CD4-positive, alpha-beta T cell (primary cell): ENCODE measurements at regions not wholly inside any gene's neighbourhood (a gene's known extent, or its start where the extent isn't known, plus 50 kb on each side); places are given as distances from the start of the nearest gene placed in this dataset.
"Not testable (repeated sequence)": the region's sequence is repeated elsewhere in the genome, so short reads cannot be mapped to it uniquely, and the experiment has no call there.

Experiments used
- ATAC-seq: fragments of 200-7000 bp; cut with Tn5 transposase; one replicate; pipeline ENCODE4 v1.10.0; 2022; ENCODE audit warnings: mild to moderate bottlenecking; ENCODE audit not compliant: poor library complexity
- CTCF ChIA-PET: fragments of 350-600 bp; sonication (Branson Sonifier 250); formaldehyde crosslinking; loops from one replicate; lab custom pipeline; 2021; ENCODE audit warnings: antibody characterized with exemption, inconsistent platforms; lab: Charles Lee
- POLR2A ChIA-PET: fragments of 350-600 bp; sonication (Branson Sonifier 250); formaldehyde crosslinking; loops from one replicate; lab custom pipeline; 2021; ENCODE audit warnings: antibody characterized with exemption, inconsistent platforms; lab: Charles Lee
- DNase-seq, 14 experiments: peaks; one replicate each; pipeline ENCODE4 v3.0.0-alpha.2; 2013 to 2020; ENCODE audit warnings: mixed read lengths in 2 of 14
- H3K27ac ChIP-seq, 2 donors: one replicate each; pipeline versions ENCODE4 v1.5.1 to v1.7.0; 2013; ENCODE audit warnings: low read length in 2 of 2, low read depth in 1 of 2, mild to moderate bottlenecking in 1 of 2
- H3K27me3 ChIP-seq, 2 experiments: 1 replicate in 1 of 2; 2 replicates in 1 of 2; pipeline versions ENCODE4 v1.6.1 to v1.7.0; 2013; ENCODE audit warnings: low read length in 2 of 2, control low read depth in 1 of 2, mild to moderate bottlenecking in 1 of 2, moderate library complexity in 1 of 2; ENCODE audit not compliant: insufficient read depth in 2 of 2, control insufficient read depth in 1 of 2
- H3K36me3 ChIP-seq: one replicate; pipeline ENCODE4 v1.6.1; 2013; ENCODE audit warnings: low read length, control low read depth; ENCODE audit not compliant: insufficient read depth
- H3K4me1 ChIP-seq: one replicate; pipeline ENCODE4 v1.6.1; 2013; ENCODE audit warnings: low read length, control low read depth; ENCODE audit not compliant: insufficient read depth
- H3K4me3 ChIP-seq: one replicate; pipeline ENCODE4 v1.5.1; 2013; ENCODE audit warnings: mild to moderate bottlenecking, low read length, moderate library complexity
- H3K9me3 ChIP-seq, 2 experiments: 1 replicate in 1 of 2; 2 replicates in 1 of 2; pipeline versions ENCODE4 v1.6.1 to v1.7.0; 2013; ENCODE audit warnings: low read length in 2 of 2, mild to moderate bottlenecking in 2 of 2, control low read depth in 1 of 2, moderate library complexity in 1 of 2; ENCODE audit not compliant: control insufficient read depth in 1 of 2, insufficient read depth in 1 of 2
- H3K27ac Mint-ChIP-seq: one replicate; pipeline ENCODE4 v1.8.0; 2020; ENCODE audit warnings: mixed read lengths
- H3K27me3 Mint-ChIP-seq: one replicate; pipeline ENCODE4 v1.8.0; 2021; ENCODE audit warnings: mixed read lengths
- H3K36me3 Mint-ChIP-seq: one replicate; pipeline ENCODE4 v1.8.0; 2021; ENCODE audit warnings: low read depth, mixed read lengths
- H3K4me1 Mint-ChIP-seq: one replicate; pipeline ENCODE4 v1.8.0; 2021; ENCODE audit warnings: low read depth, mixed read lengths
- H3K4me3 Mint-ChIP-seq: one replicate; pipeline ENCODE4 v1.8.0; 2020; ENCODE audit warnings: mild to moderate bottlenecking, mixed read lengths
- H3K9me3 Mint-ChIP-seq: one replicate; pipeline ENCODE4 v1.8.0; 2020; ENCODE audit warnings: mixed read lengths
- CTCF ChIP-seq: fragments of 200-600 bp; IDR thresholded peaks from one replicate; pipeline ENCODE4 v1.8.0; 2022; ENCODE audit warnings: antibody characterized with exemption, mild to moderate bottlenecking
- intact Hi-C, 2 experiments: fragments of 100-400 bp; cut with DNase I in 1 of 2; cut with micrococcal nuclease in 1 of 2; formaldehyde crosslinking; loops; one replicate each; pipeline versions ENCODE4 v1.15.1 to v1.9.0; 2023 to 2025; cut with DNase I, micrococcal nuclease

GRCh38 chr5:87141544-87141943 is 126.1 kb upstream of the RASA1 start:
- Mint-ChIP-seq H3K9me3 (no peaks in the 10 kb centered on the region), H3K4me3 (no peak overlapping the region), H3K4me1 (no peaks in the 10 kb centered on the region), H3K36me3 (no peaks in the 10 kb centered on the region), H3K27ac (no peak overlapping the region), H3K27me3 (no peaks in the 10 kb centered on the region)
- H3K36me3 ChIP-seq = no peaks in the 10 kb centered on the region
- no peak overlapping the region for H3K4me3 ChIP-seq
- intact Hi-C loops = no loop called here
- H3K4me1 ChIP-seq = no peaks in the 10 kb centered on the region
- H3K27me3 ChIP-seq = no peaks in the 10 kb centered on the region
- no peaks in the 10 kb centered on the region for H3K9me3 ChIP-seq
- ChIA-PET CTCF (no interaction called here), POLR2A (no interaction called here)
- no peak for DNase-seq
- no peak for ATAC-seq
- H3K27ac ChIP-seq = no peak overlapping the region
- TF ChIP-seq CTCF = no peak

GRCh38 chr5:87145853-87146252 is 121.8 kb upstream of the RASA1 start:
- not testable (repeated sequence) for H3K27me3 Mint-ChIP-seq

GRCh38 chr5:87147441-87147840 is 120.2 kb upstream of the RASA1 start:
- intact Hi-C loops = no loop called here
- no peak for TF ChIP-seq CTCF
- ChIA-PET CTCF (interaction anchor here (0.6 kb wide), 2 partner anchors 9 to 74 kb away, joined by 3 read pairs; no protein-coding TSS in a partner anchor), POLR2A (no interaction called here)
- Mint-ChIP-seq H3K27ac (no peak overlapping the region), H3K9me3 (peaks cover 2% of the 10 kb centered on the region), H3K36me3 (no peaks in the 10 kb centered on the region), H3K4me1 (peaks cover 5% of the 10 kb centered on the region), H3K4me3 (no peak overlapping the region), H3K27me3 (no peaks in the 10 kb centered on the region)
- H3K36me3 ChIP-seq = no peaks in the 10 kb centered on the region
- no peak for DNase-seq
- no peak overlapping the region for H3K4me3 ChIP-seq
- no peak overlapping the region for H3K27ac ChIP-seq
- no peaks in the 10 kb centered on the region for H3K9me3 ChIP-seq
- no peaks in the 10 kb centered on the region for H3K27me3 ChIP-seq
- no peak for ATAC-seq
- no peaks in the 10 kb centered on the region for H3K4me1 ChIP-seq

More at GRCh38 chr5:87145853-87146252, 121.8 kb upstream of the RASA1 start:
- H3K9me3 ChIP-seq, H3K36me3 Mint-ChIP-seq, DNase-seq, H3K27ac Mint-ChIP-seq, intact Hi-C loops, H3K4me3 ChIP-seq, H3K9me3 Mint-ChIP-seq, POLR2A ChIA-PET, CTCF ChIA-PET, H3K4me1 ChIP-seq, H3K4me1 Mint-ChIP-seq, ATAC-seq, H3K27me3 ChIP-seq, H3K36me3 ChIP-seq, H3K4me3 Mint-ChIP-seq, H3K27ac ChIP-seq: not testable (repeated sequence)

GRCh38 chr5:87150630-87151029 is 117.1 kb upstream of the RASA1 start:
- intact Hi-C loops = no loop called here
- CTCF ChIA-PET = no interaction called here
- peaks cover 5% of the 10 kb centered on the region for H3K4me1 Mint-ChIP-seq

More at GRCh38 chr5:87150630-87151029, 117.1 kb upstream of the RASA1 start:
- no peaks in the 10 kb centered on the region for H3K36me3 Mint-ChIP-seq
- H3K4me3 Mint-ChIP-seq = no peak overlapping the region
- no peaks in the 10 kb centered on the region for H3K27me3 Mint-ChIP-seq
- no peak overlapping the region for H3K4me3 ChIP-seq
- no peak overlapping the region for H3K27ac Mint-ChIP-seq
- no peak for TF ChIP-seq CTCF
- no peak overlapping the region for H3K27ac ChIP-seq
- H3K36me3 ChIP-seq = no peaks in the 10 kb centered on the region
- no peaks in the 10 kb centered on the region for H3K9me3 ChIP-seq
- no peaks in the 10 kb centered on the region for H3K4me1 ChIP-seq
- H3K9me3 Mint-ChIP-seq = peaks cover 2% of the 10 kb centered on the region
- no peak for ATAC-seq
- no peaks in the 10 kb centered on the region for H3K27me3 ChIP-seq
- no peak for DNase-seq
- POLR2A ChIA-PET = no interaction called here
